Skin of body (tissue), 1 donor: ENCODE measurements at regions not wholly inside any gene's neighbourhood (a gene's known extent, or its start where the extent isn't known, plus 50 kb on each side); places are given as distances from the start of the nearest gene placed in this dataset.

Experiments used
- DNase-seq: peaks from one replicate; lab custom pipeline; 2025; lab: John Stamatoyannopoulos, UW

DNA sequence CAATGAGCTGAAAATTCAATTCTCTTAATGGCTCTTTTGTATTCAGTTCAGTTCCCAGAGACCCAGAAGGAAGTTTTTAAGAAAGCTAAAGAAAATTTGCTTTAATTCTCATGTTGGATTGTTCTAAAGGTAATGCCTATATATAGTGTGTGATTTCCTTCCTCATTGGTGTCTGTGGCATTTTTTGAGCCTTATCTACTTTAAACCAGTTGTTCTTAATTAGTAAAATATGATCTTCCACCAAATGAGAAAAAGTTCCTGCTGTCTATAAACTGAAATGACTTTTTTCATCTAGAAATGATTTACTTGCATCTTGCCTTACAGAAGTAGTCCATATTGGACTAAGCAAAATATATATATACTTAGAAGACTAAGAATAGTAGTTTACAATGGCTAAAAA lies 622.1 kb upstream of the KIRREL3 start:
- no peak for DNase-seq

DNA sequence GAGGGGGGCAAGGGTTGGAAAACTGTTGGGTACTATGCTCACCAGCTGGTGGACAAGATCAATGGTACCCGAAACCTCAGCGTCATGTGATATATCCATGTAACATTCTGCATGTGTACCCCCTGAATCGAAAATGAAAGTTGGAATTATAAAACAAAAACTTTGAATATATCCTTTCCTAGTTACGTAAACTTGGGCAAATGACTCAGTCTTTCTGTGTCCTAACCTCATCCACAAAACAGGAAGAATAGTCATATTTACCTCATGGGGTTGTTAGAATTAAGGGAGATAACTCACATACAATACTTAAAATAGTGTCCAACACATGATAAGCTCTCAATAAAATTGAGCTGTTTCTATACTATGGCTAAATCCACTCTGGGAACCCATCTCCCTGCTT lies 620.1 kb upstream of the KIRREL3 start:
- DNase-seq, result no peak

DNA sequence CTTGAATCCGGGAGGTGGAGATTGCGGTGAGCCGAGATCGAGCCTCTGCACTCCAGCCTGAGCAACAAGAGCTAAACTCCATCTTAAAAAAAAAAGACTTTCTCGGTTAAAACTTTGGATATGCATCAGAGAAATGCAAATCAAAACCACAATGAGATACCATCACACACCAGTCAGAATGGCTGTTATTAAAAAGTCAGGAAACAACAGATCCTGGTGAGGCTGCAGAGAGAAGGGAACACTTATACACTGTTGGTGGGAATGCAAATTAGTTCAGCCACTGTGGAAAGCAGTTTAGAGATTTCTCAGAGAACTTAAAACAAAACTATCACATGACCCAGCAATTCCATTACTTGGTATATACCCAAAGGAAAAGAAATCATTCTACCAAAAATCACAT lies 619.4 kb upstream of the KIRREL3 start:
- no peak for DNase-seq

DNA sequence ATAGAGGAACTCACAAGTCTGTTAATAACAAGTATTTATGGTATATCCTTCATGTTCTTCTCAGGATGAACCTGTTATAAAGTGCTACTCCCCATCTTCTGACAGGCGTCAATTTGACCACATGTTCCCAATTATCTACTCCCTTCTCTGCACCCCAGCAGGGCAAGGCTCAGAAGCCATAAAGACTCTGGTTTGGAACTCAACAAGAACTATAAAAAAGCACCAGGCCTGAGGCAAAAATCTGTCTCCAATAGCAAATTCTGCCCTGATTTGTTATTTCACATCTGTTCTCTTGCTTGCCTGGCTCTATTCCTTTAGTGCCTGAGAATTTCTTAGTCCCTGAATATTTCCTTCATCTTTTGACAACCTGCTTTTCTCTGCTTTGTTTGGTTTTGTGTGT lies 618.2 kb upstream of the KIRREL3 start:
- DNase-seq, result peak; percentile 16

DNA sequence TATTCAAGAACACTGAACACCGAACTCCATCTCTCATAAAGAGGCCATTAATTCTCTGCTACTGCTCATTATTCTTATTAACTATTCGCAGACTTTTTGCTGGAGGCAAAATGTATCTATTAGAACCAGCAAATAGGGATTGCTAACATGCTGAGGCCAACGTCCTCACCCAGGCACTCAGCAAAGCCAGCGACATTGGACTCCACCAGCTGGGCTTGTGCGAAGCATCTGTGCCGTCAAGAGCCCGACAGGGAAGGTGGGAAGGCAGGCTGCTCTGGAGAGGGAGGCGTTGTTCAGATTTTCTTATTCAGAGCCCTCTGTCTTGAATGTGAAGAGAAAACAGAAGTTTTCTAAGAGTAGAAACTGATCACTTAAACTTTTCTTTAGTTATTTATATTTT lies 615.6 kb upstream of the KIRREL3 start:
- DNase-seq, result no peak

DNA sequence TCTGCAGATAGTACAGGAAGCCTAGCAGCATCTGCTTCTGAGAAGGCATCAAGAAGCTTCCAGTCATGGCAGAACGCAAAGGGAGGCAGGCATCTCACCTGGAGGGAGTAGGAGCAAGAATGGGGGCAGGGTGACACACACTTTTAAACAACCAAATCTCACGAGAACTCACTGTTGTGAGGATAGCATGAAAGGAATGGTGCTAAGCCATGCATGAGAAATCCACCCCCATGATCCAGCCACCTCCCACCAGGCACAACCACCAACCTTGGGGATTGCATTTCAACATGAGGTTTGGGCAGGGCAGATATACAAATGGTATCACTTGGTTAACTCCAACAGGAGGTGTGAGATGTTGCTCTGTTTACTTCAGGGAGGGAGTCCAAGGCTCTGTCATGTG lies 612.0 kb upstream of the KIRREL3 start:
- DNase-seq, result no peak

DNA sequence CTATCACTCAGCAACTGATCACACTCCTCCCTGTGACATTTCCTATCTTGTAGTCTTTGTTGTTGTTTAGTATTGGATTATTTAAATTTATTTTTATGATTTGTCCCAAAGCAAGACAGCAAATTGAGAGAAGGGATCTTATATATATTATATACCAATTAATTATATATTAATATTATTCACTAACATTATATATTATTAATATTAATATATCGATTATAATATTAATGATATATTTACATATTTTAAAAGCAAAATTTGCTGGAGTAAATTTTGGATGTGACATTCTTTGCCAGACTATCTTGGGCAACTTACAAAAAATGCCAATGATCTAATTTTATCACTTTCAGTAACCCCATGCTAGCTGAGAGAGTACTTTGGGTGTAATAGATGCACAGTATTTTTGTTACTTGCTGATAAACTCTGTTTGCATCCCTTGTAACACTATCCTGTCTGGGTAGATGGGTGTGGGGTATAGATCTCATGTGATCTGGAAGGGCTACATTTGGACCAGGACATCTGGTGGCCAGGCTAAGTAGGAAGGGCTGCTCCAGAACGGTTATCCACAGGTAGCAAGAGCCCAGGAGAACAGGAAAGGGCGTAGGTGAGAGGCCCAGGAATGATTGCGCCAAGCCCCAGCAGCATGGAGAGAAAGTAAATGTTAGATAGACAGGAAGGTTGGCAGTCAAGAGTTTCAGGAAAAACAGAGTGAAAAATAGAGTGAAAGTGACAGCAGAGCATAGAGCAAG lies 608.6 kb upstream of the KIRREL3 start:
- DNase-seq, result no peak

DNA sequence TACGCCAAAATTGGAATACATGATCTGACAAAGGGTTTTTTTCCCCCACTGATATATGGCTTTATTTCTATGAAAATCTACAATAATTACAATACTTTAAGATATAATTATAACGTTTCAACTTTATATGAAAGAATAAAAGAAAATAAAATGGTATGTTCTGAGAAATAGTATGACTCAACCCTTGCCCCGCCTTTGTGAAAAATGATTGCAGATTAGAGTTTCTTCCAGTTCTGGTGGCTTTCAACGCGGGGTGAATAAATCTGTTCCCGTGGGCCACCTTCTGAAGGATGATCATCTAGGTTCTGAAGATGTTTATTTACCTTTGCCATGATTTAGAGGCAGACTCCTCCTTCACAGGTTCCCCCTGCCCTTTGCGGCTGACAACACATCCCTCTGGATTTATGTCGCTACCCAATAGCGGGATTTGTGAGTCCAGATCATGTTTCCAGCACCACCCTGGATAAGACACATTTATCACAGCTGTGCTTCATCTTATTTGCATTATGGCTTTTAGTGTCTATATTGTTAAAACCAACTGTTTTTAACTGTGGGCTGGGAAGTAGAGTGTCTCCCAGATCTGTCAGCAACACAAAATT lies 607.0 kb upstream of the KIRREL3 start:
- no peak for DNase-seq

DNA sequence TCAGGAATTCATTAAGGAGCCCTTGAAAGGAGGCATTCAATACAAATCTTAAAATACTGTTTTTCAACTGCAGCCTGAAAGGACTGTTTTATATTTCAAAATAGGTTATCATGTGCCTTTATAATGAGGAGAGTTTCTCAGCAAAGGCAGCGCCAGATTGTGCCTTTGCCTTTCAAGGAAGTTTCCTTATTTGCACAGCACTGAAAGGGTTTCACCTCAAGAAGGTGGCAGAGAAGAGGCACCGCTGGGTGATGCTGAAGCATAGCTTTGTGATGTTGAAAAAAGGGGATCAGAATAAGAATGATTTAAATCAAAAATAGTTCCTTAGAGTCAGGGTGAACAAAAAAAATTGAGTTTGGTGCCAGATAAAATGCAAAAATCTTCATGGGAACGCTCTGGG lies 601.0 kb upstream of the KIRREL3 start:
- DNase-seq, result no peak

DNA sequence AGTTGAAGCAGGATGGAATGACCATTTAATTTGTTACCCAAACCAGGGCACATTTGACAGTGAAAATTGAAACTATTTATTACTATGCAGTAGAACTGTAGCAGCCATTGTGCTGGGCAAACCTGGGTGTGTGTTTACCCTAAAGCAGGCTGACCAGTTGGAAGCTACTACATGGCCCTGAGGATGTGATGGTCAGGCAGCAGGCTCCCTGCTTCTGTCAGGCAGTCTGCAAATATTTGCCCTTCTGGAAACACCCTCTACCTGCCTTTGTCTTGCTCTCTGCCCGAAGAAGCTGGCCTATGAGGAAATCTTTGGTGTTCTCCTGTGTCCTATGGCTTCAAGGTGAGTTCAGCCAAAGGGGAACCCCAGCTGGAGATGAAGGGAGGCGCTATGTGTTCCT lies 600.1 kb upstream of the KIRREL3 start:
- DNase-seq, result no peak

DNA sequence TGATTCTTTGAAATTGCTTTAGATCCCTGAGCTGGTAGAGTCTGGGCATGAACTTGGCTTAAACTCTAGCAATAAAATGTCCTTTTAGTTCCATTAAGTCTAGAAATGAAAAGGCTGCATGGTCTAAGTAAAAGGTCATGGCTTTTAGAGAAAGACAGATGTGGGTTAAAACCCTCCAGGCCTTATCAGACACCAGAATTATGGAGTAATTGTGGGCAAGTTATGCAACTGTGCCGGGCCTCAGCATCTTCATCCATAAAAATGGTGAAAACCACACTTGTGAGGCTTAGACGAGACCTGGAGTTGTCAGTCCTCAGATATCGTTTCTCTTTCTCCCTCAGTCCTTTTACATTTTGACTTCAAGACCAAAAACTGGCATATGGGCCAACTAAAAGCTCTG lies 597.9 kb upstream of the KIRREL3 start:
- no peak for DNase-seq

DNA sequence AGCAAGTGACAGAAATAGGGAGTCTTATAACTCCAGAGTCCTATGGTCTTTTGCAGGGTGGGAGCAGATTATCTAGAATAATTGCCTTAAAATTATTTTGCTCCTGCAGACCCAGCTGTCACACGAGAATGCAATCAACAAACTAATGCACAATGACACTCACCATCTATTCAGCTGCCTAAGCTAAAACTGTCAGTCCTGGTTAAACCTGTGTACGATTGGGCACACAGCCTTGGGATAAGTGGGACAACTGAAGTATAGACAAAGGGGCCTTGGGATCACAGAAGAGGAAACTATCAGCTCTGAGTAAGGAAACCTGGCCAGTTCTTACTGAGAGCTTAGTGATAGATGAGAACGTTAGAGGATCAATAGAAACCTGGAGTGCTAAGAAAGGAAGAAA lies 595.9 kb upstream of the KIRREL3 start:
- DNase-seq, result no peak

DNA sequence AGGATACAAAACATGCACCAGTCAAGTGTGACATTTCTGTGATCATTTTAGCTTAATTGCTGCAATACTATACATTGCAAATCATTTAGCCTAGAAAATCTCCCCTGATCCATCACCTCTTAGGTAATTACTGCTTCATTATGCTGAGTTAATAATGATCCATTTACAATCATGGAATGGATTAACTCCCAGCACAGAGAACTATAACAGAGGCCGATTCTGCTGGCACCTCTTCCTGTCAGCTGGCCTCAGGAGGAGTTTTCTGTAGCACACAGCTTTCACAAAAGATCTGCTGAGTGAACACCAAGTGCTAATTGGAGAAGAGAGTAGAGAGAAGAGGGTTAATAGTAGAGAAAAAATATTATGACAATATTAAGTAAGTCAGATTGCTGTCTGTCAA lies 591.8 kb upstream of the KIRREL3 start:
- DNase-seq, result no peak

DNA sequence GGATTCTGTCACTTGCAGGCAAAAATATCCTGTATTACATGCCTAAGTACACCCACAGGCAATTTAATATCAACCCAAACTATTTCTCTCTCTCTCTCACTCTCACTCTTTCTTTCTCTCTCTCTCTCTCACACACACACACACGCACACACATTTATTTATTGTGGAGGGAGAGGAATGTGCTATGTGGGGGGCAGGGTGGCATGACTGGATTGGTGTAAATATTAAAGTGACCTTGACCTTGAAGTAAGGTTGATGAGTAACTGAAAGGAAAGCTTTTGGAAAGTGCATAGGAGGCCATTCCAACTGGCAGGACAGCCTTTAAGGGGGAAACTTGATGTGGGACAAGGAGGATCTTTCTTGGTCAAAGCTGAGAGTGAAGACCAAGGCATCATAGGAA lies 589.7 kb upstream of the KIRREL3 start:
- no peak for DNase-seq

DNA sequence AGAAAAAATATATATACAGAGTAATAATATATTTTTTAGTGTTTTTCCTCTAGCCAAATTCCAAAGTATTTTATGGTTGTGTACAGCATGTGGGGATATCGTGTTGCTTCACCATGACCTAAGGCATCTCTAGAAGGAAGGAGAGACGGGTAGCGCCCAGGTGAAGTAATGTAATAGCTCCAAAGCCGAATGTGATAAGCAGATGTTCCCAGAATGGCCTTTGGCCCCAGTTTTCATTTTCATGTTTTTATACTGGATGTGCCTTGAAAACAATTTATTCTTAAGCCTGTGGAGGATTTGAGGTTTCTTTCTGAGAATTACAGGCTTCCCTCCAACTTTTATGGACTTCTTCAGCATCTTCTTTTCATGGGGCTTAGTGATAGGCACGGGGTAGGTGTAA lies 587.9 kb upstream of the KIRREL3 start:
- DNase-seq, result no peak

DNA sequence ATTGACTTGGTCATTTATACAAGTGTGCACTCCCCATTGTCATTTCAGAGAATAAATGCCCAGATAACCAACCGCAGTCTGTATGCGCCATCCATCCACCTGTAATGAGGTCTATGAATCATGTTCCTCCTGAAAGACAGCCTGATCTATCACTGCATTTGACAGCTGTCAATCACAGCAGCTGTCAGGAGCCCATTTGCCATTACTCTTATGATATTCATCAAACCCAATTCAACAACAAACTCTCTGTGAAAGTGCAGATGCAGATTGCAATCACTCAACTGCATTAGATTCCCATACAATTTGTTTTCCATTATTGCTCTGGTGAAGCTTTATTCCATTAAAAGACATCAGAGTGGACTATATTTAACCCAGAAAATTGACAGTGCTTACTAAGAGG lies 586.9 kb upstream of the KIRREL3 start:
- no peak for DNase-seq

DNA sequence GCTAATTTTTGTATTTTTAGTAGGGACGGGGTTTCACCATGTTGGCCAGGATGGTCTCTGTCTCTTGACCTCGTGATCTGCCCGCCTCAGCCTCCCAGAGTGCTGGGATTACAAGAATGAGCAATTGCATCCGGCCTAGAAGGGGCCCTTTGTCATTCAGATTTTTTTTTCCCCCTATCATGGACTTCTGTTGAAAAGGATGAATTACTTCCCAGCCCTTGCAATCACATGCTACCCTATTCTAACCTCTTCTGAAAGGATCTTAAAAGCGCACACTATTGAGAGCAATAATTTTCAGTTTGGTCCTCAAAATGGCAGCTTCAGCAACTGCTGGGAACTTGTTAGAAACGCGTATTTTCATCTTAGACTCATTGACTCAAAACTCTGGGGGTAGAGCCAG lies 575.6 kb upstream of the KIRREL3 start:
- DNase-seq, result no peak

DNA sequence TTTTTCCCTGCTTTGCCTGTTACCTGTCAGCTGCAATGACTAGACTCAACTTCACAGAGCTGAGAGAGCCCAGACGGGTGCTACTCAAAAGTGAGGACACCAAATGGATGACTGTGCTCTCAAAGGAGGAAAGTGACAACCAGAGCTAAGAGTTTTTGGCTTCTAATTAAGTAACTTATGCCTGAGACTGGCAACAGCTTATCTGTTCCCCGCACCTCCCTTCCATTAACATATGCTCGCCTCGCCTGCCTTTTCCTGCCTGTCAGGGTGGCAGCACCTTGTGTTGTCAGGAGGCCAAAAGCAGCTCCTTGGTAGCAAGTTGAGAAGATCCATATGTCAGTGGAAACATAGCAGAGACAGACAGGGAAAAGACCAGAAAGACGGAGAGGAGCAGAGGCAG lies 573.9 kb upstream of the KIRREL3 start:
- no peak for DNase-seq

DNA sequence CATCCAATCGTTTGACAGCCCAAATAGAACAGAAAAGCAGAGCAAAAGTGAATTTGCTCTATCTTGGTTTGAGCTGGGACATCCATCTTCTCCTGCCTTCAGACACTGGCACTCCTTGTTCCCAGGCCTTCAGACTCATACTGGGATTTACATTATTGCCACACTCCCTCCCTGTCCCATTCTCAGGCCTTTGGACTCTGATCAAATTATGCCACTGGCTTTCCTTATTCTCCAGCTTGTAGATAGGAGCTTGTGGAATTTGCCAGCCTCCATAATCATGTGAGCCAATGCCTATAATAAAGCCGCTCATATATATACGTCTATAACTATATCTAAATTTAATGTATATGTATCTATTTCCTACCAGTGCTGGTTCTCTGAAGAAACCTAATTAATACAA lies 568.3 kb upstream of the KIRREL3 start:
- DNase-seq, result no peak

DNA sequence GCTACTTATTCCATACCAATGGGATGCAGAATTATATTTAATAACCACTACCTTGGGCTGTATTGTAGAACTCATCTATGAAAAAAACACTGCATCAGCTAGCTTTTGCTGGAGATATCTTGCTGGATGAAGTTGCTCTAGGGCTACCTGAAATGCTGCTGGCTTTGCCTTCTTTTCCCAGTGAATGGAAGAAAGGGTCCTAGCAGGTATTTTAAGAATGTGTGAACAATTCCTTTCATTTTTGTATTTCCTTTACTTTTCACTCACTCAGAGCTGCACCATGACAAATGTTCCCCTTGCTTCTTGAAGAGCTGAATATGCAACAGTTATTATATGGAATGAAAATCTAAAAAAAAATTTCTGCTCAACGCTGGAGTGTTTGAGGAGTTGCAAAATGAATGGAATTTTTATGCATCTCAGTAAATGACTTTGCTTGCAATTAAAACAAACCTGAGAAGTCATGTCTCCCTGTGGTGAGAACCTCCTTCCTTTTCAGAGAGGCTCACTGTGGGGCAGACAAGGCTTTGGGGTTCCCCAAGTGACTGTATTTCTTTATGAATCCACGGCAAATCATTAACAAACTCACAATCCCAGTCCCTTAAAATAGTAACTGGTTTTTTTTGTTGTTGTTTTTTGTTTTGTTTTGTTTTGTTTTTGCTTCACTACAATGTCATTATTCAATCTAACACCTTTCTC lies 566.8 kb upstream of the KIRREL3 start:
- DNase-seq, result no peak

DNA sequence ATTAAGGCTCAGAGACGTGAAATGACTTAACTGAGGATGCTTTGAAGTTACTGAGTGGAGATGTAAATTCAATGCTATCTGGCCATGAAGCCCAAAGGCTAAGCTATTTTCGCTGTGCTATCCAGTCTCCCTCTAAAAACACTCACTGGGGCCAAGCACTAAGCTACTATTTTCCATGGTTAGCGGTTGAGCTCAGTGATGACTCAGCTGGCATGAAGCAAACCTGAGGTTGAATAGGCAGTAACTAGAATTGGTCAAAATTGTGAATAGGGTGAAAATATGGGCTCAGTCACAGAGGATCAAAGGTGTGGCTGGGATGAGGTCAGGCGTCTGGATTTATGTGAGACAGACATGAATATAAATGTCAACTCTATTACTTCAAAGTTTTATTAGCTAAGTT lies 564.2 kb upstream of the KIRREL3 start:
- DNase-seq, result no peak

DNA sequence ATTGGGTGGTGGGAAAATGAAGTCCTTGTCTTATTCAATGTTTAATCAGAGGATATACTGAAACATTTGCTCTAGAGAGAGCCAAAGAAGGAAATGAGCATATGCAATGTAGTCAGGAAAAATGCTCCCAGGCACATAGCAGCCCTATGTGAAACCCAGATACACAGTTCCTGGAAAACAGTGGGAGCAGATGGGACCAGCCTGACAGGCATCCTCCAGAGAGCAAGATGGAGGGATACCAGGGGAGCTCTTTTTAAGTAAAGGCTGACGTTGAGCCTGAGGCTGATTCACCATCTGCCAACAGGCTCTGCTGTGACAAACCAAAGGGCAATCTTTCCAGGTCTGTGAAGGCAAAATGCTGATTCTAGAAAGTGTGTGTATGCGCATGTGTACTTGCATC lies 559.4 kb upstream of the KIRREL3 start:
- no peak for DNase-seq

DNA sequence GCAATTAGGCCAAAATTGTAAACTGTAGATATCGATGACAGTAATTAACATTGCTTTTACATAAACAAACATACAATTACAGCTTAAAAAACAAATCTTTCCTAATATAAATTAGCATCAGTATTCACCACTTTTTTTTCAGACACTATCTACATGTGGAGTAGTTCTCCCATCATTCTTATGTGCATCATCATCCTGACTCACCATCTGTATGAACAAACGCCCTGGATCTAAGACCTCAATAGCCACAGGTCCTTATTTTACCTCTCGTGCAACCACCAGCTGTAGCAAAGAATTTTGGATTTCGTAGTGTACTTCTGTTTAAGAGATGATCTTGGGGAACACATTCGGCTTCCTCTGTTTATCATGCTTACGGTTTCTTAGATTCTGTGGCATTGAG lies 551.9 kb upstream of the KIRREL3 start:
- DNase-seq, result no peak
